ENCODE measurements at regions not wholly inside any gene's neighbourhood (a gene's known extent, or its start where the extent isn't known, plus 50 kb on each side); places are given as distances from the start of the nearest gene placed in this dataset.
A peak's percentile ranks its signal among the peaks of the same experiment; 100 is the strongest.
"Not testable (repeated sequence)": the region's sequence is repeated elsewhere in the genome, so short reads cannot be mapped to it uniquely, and the experiment has no call there.

GRCh38 chr7:149623262-149623997 lies 125.8 kb upstream of the ZNF746 start:
- H2AK5ac ChIP-seq (ENCODE audit: low read depth, low read length) = peak overlapping the region; percentile 74
- peak overlapping the region; percentile 99 for H3K14ac ChIP-seq (ENCODE audit: low read length)
- not testable (repeated sequence) for H3K18ac ChIP-seq (ENCODE audit: low read length); H4K91ac ChIP-seq (ENCODE audit: low read depth, low read length, poor library complexity); H3K4ac ChIP-seq (ENCODE audit: low read length); H2BK15ac ChIP-seq (ENCODE audit: low read length); H3K27ac ChIP-seq (replicated peaks; ENCODE audit: low read length); H2BK12ac ChIP-seq (ENCODE audit: low read length); H3K9me3 ChIP-seq (replicated peaks in 1 of 2; ENCODE audit: control insufficient read depth in 2 of 2, insufficient read depth in 1 of 2, low read depth in 1 of 2, low read length in 2 of 2); H3K27me3 ChIP-seq (ENCODE audit: control insufficient read depth in 3 of 3, insufficient read depth in 3 of 3, low read depth in 1 of 3, low read length in 3 of 3); DNase-seq (ENCODE audit: low spot score); H3K79me1 ChIP-seq (ENCODE audit: low read depth, low read length); H2BK120ac ChIP-seq (ENCODE audit: low read depth, low read length); H2BK5ac ChIP-seq (ENCODE audit: low read length); H4K8ac ChIP-seq (ENCODE audit: low read depth, low read length); H3K23ac ChIP-seq (ENCODE audit: low read depth, low read length, poor library complexity)
- peaks cover 6 to 11% of the 10 kb centered on the region in 2 donors for H3K4me1 ChIP-seq (ENCODE audit: control insufficient read depth in 2 of 2, insufficient read depth in 1 of 2, low read depth in 1 of 2, low read length in 2 of 2)
- H3K36me3 ChIP-seq (replicated peaks in 1 of 2; ENCODE audit: control insufficient read depth in 2 of 2, insufficient read depth in 2 of 2, low read length in 2 of 2) = peaks cover 17 to 43% of the 10 kb centered on the region in 2 donors
- H3K4me2 ChIP-seq (ENCODE audit: insufficient read depth, low read length, poor library complexity, severe bottlenecking) = peak overlapping the region; percentile 86
- H3K9ac ChIP-seq (ENCODE audit: low read depth, low read length, poor library complexity) = peak overlapping the region; percentile 91
- WGBS, 2 donors (ENCODE audit: extremely low coverage in 2 of 2, insufficient read length in 2 of 2, insufficient replicate concordance in 1 of 2) = no CpG with 5 or more reads among the region's 19 CpGs
- H2AFZ ChIP-seq (ENCODE audit: low read length) = peak overlapping the region; percentile 98
- H3K4me3 ChIP-seq (ENCODE audit: low read length in 2 of 2) = peak overlapping the region; percentile 91 to 96

GRCh38 chr7:149622444-149623210 lies 125.0 kb upstream of the ZNF746 start:
- no peaks in the 10 kb centered on the region for H3K27me3 ChIP-seq (ENCODE audit: control insufficient read depth in 3 of 3, insufficient read depth in 3 of 3, low read depth in 1 of 3, low read length in 3 of 3)
- H4K8ac ChIP-seq (ENCODE audit: low read depth, low read length) = no peak overlapping the region
- peaks cover 7% of the 10 kb centered on the region for H3K79me1 ChIP-seq (ENCODE audit: low read depth, low read length)
- H3K36me3 ChIP-seq (replicated peaks in 1 of 2; ENCODE audit: control insufficient read depth in 2 of 2, insufficient read depth in 2 of 2, low read length in 2 of 2) = peaks cover 22 to 51% of the 10 kb centered on the region in 2 donors
- H4K91ac ChIP-seq (ENCODE audit: low read depth, low read length, poor library complexity) = no peak overlapping the region
- H2BK5ac ChIP-seq (ENCODE audit: low read length) = no peak overlapping the region
- H3K27ac ChIP-seq (replicated peaks; ENCODE audit: low read length) = no peak overlapping the region
- no peak overlapping the region for H2AFZ ChIP-seq (ENCODE audit: low read length)
- no peak overlapping the region for H3K9ac ChIP-seq (ENCODE audit: low read depth, low read length, poor library complexity)
- WGBS, 2 donors (ENCODE audit: extremely low coverage in 2 of 2, insufficient read length in 2 of 2, insufficient replicate concordance in 1 of 2) = no CpG with 5 or more reads among the region's 10 CpGs
- no peaks in the 10 kb centered on the region for H3K9me3 ChIP-seq (replicated peaks in 1 of 2; ENCODE audit: control insufficient read depth in 2 of 2, insufficient read depth in 1 of 2, low read depth in 1 of 2, low read length in 2 of 2)
- no peak overlapping the region for H2AK5ac ChIP-seq (ENCODE audit: low read depth, low read length)
- H2BK15ac ChIP-seq (ENCODE audit: low read length) = no peak overlapping the region
- no peak for DNase-seq (ENCODE audit: low spot score)
- H3K4me2 ChIP-seq (ENCODE audit: insufficient read depth, low read length, poor library complexity, severe bottlenecking) = no peak overlapping the region
- H3K4me1 ChIP-seq (ENCODE audit: control insufficient read depth in 2 of 2, insufficient read depth in 1 of 2, low read depth in 1 of 2, low read length in 2 of 2) = peaks cover 6 to 11% of the 10 kb centered on the region in 2 donors
- no peak overlapping the region for H2BK120ac ChIP-seq (ENCODE audit: low read depth, low read length)
- no peak overlapping the region for H3K14ac ChIP-seq (ENCODE audit: low read length)
- no peak overlapping the region for H3K18ac ChIP-seq (ENCODE audit: low read length)
- no peak overlapping the region for H2BK12ac ChIP-seq (ENCODE audit: low read length)
- H3K4me3 ChIP-seq (ENCODE audit: low read length in 2 of 2) = peak overlapping the region; percentile 39 to 91
- H3K4ac ChIP-seq (ENCODE audit: low read length) = no peak overlapping the region
- H3K23ac ChIP-seq (ENCODE audit: low read depth, low read length, poor library complexity) = no peak overlapping the region

- no peak for DNase-seq (ENCODE audit: low spot score)
Measured at GRCh38 chr7:149621776-149622175, 124.2 kb upstream of the ZNF746 start.

DNA sequence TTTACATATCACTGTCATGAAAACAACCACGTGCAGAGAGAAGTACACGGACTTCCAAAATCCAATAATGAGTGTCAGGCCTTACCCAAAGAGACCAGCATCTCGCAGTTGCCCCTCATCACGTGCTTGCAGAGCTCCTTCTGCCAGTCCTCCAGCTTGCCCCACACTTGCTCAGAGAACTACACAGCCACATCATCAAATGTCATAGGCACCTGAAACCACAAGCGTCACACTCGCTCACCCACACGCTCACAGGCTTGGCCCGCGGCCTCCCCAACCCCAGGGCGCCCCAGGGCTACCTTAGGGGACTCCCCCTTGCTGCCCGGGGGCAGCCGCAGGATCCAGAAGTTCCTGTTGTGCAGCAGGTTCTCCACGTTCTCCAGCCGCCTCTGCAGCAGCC lies 123.4 kb upstream of the ZNF746 start:
- H3K4me3 ChIP-seq (ENCODE audit: low read length in 2 of 2) = no peak overlapping the region
- H3K9ac ChIP-seq (ENCODE audit: low read depth, low read length, poor library complexity) = no peak overlapping the region
- H2BK12ac ChIP-seq (ENCODE audit: low read length) = no peak overlapping the region
- H3K4me2 ChIP-seq (ENCODE audit: insufficient read depth, low read length, poor library complexity, severe bottlenecking) = no peak overlapping the region
- no peaks in the 10 kb centered on the region for H3K9me3 ChIP-seq (replicated peaks in 1 of 2; ENCODE audit: control insufficient read depth in 2 of 2, insufficient read depth in 1 of 2, low read depth in 1 of 2, low read length in 2 of 2)
- H2AK5ac ChIP-seq (ENCODE audit: low read depth, low read length) = no peak overlapping the region
- no peak overlapping the region for H2BK15ac ChIP-seq (ENCODE audit: low read length)
- no peak overlapping the region for H3K27ac ChIP-seq (replicated peaks; ENCODE audit: low read length)
- no peak overlapping the region for H2BK120ac ChIP-seq (ENCODE audit: low read depth, low read length)
- H3K36me3 ChIP-seq (replicated peaks in 1 of 2; ENCODE audit: control insufficient read depth in 2 of 2, insufficient read depth in 2 of 2, low read length in 2 of 2) = peaks cover 34 to 68% of the 10 kb centered on the region in 2 donors
- no peaks in the 10 kb centered on the region for H3K27me3 ChIP-seq (ENCODE audit: control insufficient read depth in 3 of 3, insufficient read depth in 3 of 3, low read depth in 1 of 3, low read length in 3 of 3)
- H2BK5ac ChIP-seq (ENCODE audit: low read length) = no peak overlapping the region
- no peak overlapping the region for H3K4ac ChIP-seq (ENCODE audit: low read length)
- H3K79me1 ChIP-seq (ENCODE audit: low read depth, low read length) = peaks cover 7% of the 10 kb centered on the region
- peaks cover 6 to 11% of the 10 kb centered on the region in 2 donors for H3K4me1 ChIP-seq (ENCODE audit: control insufficient read depth in 2 of 2, insufficient read depth in 1 of 2, low read depth in 1 of 2, low read length in 2 of 2)
- H3K23ac ChIP-seq (ENCODE audit: low read depth, low read length, poor library complexity) = no peak overlapping the region
- no peak overlapping the region for H3K18ac ChIP-seq (ENCODE audit: low read length)
- no peak overlapping the region for H3K14ac ChIP-seq (ENCODE audit: low read length)
- H4K8ac ChIP-seq (ENCODE audit: low read depth, low read length) = no peak overlapping the region
- no peak for DNase-seq (ENCODE audit: low spot score)
- no peak overlapping the region for H4K91ac ChIP-seq (ENCODE audit: low read depth, low read length, poor library complexity)
- H2AFZ ChIP-seq (ENCODE audit: low read length) = no peak overlapping the region
- WGBS, 2 donors (ENCODE audit: extremely low coverage in 2 of 2, insufficient read length in 2 of 2, insufficient replicate concordance in 1 of 2) = no CpG with 5 or more reads among the region's 14 CpGs

More at GRCh38 chr7:149621776-149622175, 124.2 kb upstream of the ZNF746 start:
- no peaks in the 10 kb centered on the region for H3K27me3 ChIP-seq (ENCODE audit: control insufficient read depth in 3 of 3, insufficient read depth in 3 of 3, low read depth in 1 of 3, low read length in 3 of 3)
- H3K4me2 ChIP-seq (ENCODE audit: insufficient read depth, low read length, poor library complexity, severe bottlenecking) = no peak overlapping the region
- peaks cover 7% of the 10 kb centered on the region for H3K79me1 ChIP-seq (ENCODE audit: low read depth, low read length)
- H2AK5ac ChIP-seq (ENCODE audit: low read depth, low read length) = no peak overlapping the region
- no peak overlapping the region for H3K18ac ChIP-seq (ENCODE audit: low read length)
- H3K4me3 ChIP-seq (ENCODE audit: low read length in 2 of 2) = no peak overlapping the region
- no peak overlapping the region for H2BK120ac ChIP-seq (ENCODE audit: low read depth, low read length)
- H3K27ac ChIP-seq (replicated peaks; ENCODE audit: low read length) = no peak overlapping the region
- no peak overlapping the region for H2BK15ac ChIP-seq (ENCODE audit: low read length)
- no peak overlapping the region for H2AFZ ChIP-seq (ENCODE audit: low read length)
- no peak overlapping the region for H3K14ac ChIP-seq (ENCODE audit: low read length)
- no peak overlapping the region for H3K4ac ChIP-seq (ENCODE audit: low read length)
- H3K23ac ChIP-seq (ENCODE audit: low read depth, low read length, poor library complexity) = no peak overlapping the region
- H4K8ac ChIP-seq (ENCODE audit: low read depth, low read length) = no peak overlapping the region
- H4K91ac ChIP-seq (ENCODE audit: low read depth, low read length, poor library complexity) = no peak overlapping the region
- H2BK12ac ChIP-seq (ENCODE audit: low read length) = no peak overlapping the region
- H3K9ac ChIP-seq (ENCODE audit: low read depth, low read length, poor library complexity) = no peak overlapping the region
- whole genome bisulfite sequencing, 2 donors (ENCODE audit: extremely low coverage in 2 of 2, insufficient read length in 2 of 2, insufficient replicate concordance in 1 of 2) = no CpG with 5 or more reads among the region's 7 CpGs
- H2BK5ac ChIP-seq (ENCODE audit: low read length) = no peak overlapping the region
- peaks cover 6 to 11% of the 10 kb centered on the region in 2 donors for H3K4me1 ChIP-seq (ENCODE audit: control insufficient read depth in 2 of 2, insufficient read depth in 1 of 2, low read depth in 1 of 2, low read length in 2 of 2)
- H3K9me3 ChIP-seq (replicated peaks in 1 of 2; ENCODE audit: control insufficient read depth in 2 of 2, insufficient read depth in 1 of 2, low read depth in 1 of 2, low read length in 2 of 2) = no peaks in the 10 kb centered on the region
- peaks cover 30 to 60% of the 10 kb centered on the region in 2 donors for H3K36me3 ChIP-seq (replicated peaks in 1 of 2; ENCODE audit: control insufficient read depth in 2 of 2, insufficient read depth in 2 of 2, low read length in 2 of 2)
